ENCODE measurements at regions not wholly inside any gene's neighbourhood (a gene's known extent, or its start where the extent isn't known, plus 50 kb on each side); places are given as distances from the start of the nearest gene placed in this dataset.
A peak's percentile ranks its signal among the peaks of the same experiment; 100 is the strongest.

DNA sequence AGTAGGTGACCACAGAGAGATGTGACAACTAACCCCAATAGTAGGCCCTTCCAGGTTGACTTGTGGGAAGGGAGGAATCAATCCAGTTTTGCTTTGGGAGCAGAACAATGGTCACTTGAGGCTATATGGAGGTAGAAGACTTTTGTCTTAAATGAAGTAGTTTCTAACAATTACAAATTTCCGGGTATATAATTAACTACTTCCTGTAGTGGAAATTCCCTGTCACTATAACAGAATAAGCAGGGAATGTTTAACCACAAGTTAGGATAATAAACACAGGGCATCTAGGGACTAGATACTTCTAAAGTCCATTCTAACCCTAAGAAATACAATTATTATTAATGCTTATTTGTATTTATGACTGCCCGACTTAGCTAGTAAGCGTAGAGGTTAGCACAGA is 99.0 kb upstream of the TRPC3 start:
- Histone ChIP-seq H3K4me1 (no peaks in the 10 kb centered on the region), H3K9me3 (no peaks in the 10 kb centered on the region), H3K27me3 (no peaks in the 10 kb centered on the region), H3K36me3 (no peaks in the 10 kb centered on the region), H3K4me3 (no peak overlapping the region), H3K27ac (no peak overlapping the region)
- WGBS, 2 donors (ENCODE audit: low coverage in 1 of 2) = 74 to 87% methylated on average over 2 to 3 of the region's 3 CpGs
- no peak for TF ChIP-seq CTCF (IDR thresholded peaks at IDR 0.05)
- TF ChIP-seq POLR2A (IDR thresholded peaks at IDR 0.05) = no peak
- no peak for TF ChIP-seq POLR2AphosphoS5 (IDR thresholded peaks at IDR 0.05)
- TF ChIP-seq EP300 (IDR thresholded peaks at IDR 0.05) = no peak
- no peak for ATAC-seq

DNA sequence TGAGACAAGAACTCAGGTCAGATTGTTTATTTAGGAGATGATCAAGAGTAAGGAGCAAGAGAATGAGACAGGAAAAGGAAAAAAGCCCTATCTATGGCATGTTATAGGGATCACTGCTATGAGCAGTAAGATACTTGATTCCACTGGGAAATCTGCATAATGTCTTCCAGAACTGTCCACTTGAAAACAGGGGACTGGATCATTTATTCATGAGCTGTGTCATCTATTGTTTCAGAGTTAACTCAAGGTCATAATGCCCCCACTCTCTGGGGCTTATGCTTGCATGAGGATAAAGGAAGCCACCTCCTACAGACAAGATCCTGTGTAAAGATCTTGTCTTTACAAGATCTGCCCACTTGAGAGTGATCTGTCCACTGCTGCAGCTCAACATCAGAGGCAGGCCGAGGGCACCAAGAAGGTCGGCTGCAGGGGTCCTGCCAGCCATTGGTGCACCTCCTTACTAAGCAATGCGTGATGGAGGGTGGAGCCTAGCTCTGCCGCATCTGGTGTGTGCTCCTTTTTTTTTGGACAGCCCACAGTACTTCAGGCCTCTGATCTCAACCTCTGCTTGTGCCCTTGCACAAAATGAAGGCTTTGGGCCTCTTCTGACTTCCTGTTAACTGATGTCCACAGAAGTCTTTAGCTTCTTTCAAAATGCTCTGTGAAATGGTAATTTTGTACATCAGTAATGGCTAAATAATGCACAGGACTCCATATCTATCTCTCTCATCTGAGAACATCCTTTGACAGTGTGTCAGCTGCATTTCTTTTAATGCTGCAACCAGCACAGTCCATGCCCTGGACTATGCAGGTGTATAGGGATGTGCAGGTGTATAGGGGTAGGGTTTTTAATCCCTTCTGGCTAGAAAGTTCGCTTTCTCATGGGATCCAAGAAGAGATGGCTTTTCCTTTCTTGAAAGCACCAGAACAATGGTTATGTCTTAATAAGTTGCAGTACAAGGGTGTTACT is 95.9 kb upstream of the TRPC3 start:
- Histone ChIP-seq H3K36me3 (no peaks in the 10 kb centered on the region), H3K9me3 (no peaks in the 10 kb centered on the region), H3K4me3 (no peak overlapping the region), H3K27ac (no peak overlapping the region), H3K27me3 (no peaks in the 10 kb centered on the region), H3K4me1 (no peaks in the 10 kb centered on the region)
- WGBS, 2 donors (ENCODE audit: low coverage in 1 of 2) = 64 to 100% methylated on average over 1 to 2 of the region's 5 CpGs
- no peak for ATAC-seq
- TF ChIP-seq CTCF (IDR thresholded peaks at IDR 0.05) = no peak
- TF ChIP-seq EP300 (IDR thresholded peaks at IDR 0.05) = no peak
- no peak for TF ChIP-seq POLR2AphosphoS5 (IDR thresholded peaks at IDR 0.05)
- no peak for TF ChIP-seq POLR2A (IDR thresholded peaks at IDR 0.05)

GRCh38 chr4:122046255-122046654 is 94.4 kb upstream of the TRPC3 start:
- Histone ChIP-seq H3K9me3 (no peaks in the 10 kb centered on the region), H3K4me1 (no peaks in the 10 kb centered on the region), H3K27me3 (no peaks in the 10 kb centered on the region), H3K36me3 (no peaks in the 10 kb centered on the region), H3K4me3 (no peak overlapping the region), H3K27ac (no peak overlapping the region)
- no peak for ATAC-seq
- TF ChIP-seq CTCF (IDR thresholded peaks at IDR 0.05) (no peak), POLR2A (IDR thresholded peaks at IDR 0.05) (no peak), EP300 (IDR thresholded peaks at IDR 0.05) (no peak), POLR2AphosphoS5 (IDR thresholded peaks at IDR 0.05) (no peak)
- 84% methylated on average over 2 of the region's 2 CpGs; no CpG with 5 or more reads in 1 of the 2 donors for WGBS, 2 donors (ENCODE audit: low coverage in 1 of 2)

DNA sequence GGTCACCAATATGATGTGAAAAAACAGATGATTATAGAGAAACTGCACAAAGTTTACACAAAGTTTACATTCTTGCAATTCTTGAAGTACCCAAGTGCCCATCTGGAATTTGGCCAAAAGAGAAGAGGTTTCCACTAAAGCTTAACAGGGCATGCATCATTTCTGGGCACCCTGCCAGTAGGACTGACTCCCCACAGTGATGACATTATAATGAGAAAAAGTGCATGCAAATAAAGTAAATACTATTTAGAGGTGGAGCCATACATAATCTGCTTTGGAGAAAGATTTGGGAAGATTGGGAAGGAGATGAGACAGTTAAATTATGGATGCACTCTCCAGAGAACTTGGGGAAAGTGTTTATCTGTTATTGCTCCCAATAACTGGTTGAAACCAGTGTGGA is 93.7 kb upstream of the TRPC3 start:
- TF ChIP-seq EP300 (IDR thresholded peaks at IDR 0.05) = no peak
- peak; percentile 13 for TF ChIP-seq POLR2AphosphoS5 (IDR thresholded peaks at IDR 0.05)
- Histone ChIP-seq H3K4me3 (no peak overlapping the region), H3K36me3 (no peaks in the 10 kb centered on the region), H3K27ac (no peak overlapping the region), H3K4me1 (no peaks in the 10 kb centered on the region), H3K27me3 (no peaks in the 10 kb centered on the region), H3K9me3 (no peaks in the 10 kb centered on the region)
- no peak for ATAC-seq

DNA sequence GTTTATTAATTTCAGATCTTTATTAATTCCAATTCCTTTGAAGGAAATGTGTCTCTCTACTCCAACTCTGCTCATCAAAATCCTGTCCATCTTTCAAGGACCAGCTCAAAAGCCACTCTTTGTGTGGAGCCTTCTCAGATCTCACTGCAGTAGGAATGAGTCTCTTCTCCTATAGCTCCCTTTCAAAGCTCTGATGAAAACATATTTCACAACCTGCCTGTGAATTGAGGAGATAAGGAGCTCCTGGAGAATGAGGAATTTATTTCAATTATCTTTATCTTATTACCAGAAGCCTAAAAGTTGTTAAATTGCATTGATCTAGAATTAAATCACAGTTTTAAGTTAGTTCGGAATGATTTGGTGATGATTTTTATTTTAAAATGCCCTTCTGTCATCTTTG is 92.6 kb upstream of the TRPC3 start:
- ATAC-seq = no peak
- Histone ChIP-seq H3K36me3 (no peaks in the 10 kb centered on the region), H3K4me1 (no peaks in the 10 kb centered on the region), H3K4me3 (no peak overlapping the region), H3K9me3 (no peaks in the 10 kb centered on the region), H3K27me3 (no peaks in the 10 kb centered on the region), H3K27ac (no peak overlapping the region)
- TF ChIP-seq CTCF (IDR thresholded peaks at IDR 0.05) (no peak), POLR2A (IDR thresholded peaks at IDR 0.05) (no peak), POLR2AphosphoS5 (IDR thresholded peaks at IDR 0.05) (no peak), EP300 (IDR thresholded peaks at IDR 0.05) (no peak)
- WGBS, 2 donors (ENCODE audit: low coverage in 1 of 2) = 71 to 93% methylated on average over 1 of the region's 1 CpG

Measured in gastroesophageal sphincter (tissue), 4 donors.